Muscle of leg (tissue), 3 donors: ENCODE measurements at regions not wholly inside any gene's neighbourhood (a gene's known extent, or its start where the extent isn't known, plus 50 kb on each side); places are given as distances from the start of the nearest gene placed in this dataset.
"Not testable (repeated sequence)": the region's sequence is repeated elsewhere in the genome, so short reads cannot be mapped to it uniquely, and the experiment has no call there.

Source experiments
- DNase-seq: peaks from one replicate; pipeline ENCODE4 v3.0.0; 2013
- H3K27ac ChIP-seq: one replicate; pipeline ENCODE4 v1.5.1; 2013; ENCODE audit warnings: mild to moderate bottlenecking, low read length, control low read depth
- H3K27me3 ChIP-seq: one replicate; pipeline ENCODE4 v1.6.1; 2013; ENCODE audit warnings: low read length; ENCODE audit not compliant: control insufficient read depth, insufficient read depth
- H3K36me3 ChIP-seq: one replicate; pipeline ENCODE4 v1.6.1; 2013; ENCODE audit warnings: low read length; ENCODE audit not compliant: control insufficient read depth, insufficient read depth
- H3K4me1 ChIP-seq: one replicate; pipeline ENCODE4 v1.6.1; 2013; ENCODE audit warnings: low read length; ENCODE audit not compliant: control insufficient read depth, insufficient read depth
- H3K4me3 ChIP-seq: one replicate; pipeline ENCODE4 v1.5.1; 2013; ENCODE audit warnings: low read length, control low read depth
- H3K9me3 ChIP-seq: replicated peaks from 2 replicates; pipeline ENCODE4 v1.6.1; 2013; ENCODE audit warnings: low read depth, low read length; ENCODE audit not compliant: control insufficient read depth
- WGBS: methylation state at CpG from one replicate; pipeline ENCODE4 v1.1.5; 2013; ENCODE audit warnings: missing lambda C conversion rate; ENCODE audit not compliant: insufficient coverage; 5-methylcytosine and 5-hydroxymethylcytosine counted together

DNA sequence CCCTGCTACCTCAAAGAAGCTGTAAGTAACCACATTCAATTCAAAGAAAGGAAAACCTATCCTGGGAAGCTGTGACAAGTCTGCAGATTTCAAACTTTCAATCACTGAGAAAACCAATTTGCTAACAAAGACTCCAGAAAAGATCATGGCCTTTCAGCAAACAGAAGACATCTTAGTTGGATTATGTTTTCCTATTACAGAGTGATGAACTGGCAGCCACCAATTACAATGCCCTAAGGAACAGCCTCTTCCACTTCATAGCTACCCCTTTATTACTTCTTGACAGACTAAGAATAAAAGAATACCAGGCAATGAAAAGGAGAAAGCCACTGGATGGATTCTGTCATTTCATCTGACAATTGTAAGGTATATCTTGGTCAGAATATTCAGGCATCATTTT, 128.2 kb upstream of the RASEF start:
- H3K36me3 ChIP-seq: no peaks in the 10 kb centered on the region
- H3K9me3 ChIP-seq: no peaks in the 10 kb centered on the region
- H3K27ac ChIP-seq: no peak overlapping the region
- H3K4me3 ChIP-seq: no peak overlapping the region
- no peak for DNase-seq
- no peaks in the 10 kb centered on the region for H3K4me1 ChIP-seq
- H3K27me3 ChIP-seq: no peaks in the 10 kb centered on the region

DNA sequence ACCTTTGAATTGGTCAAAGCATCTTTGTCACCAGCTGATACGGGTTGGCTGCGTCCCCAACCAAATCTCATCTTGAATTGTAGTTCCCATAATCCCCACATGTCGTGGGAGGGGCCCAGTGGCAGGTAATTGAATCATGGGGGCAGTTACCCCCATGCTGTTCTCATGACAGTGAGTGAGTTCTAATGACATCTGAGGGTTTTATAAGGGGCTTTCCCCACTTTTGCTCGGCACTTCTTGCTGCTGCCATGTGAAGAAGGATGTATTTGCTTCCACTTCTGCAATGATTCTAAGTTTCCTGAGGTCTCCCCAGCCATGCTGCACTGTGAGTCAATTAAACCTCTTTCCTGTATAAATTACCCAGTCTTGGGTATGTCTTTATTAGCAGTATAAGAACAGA, 126.1 kb upstream of the RASEF start:
- H3K4me1 ChIP-seq, H3K9me3 ChIP-seq, DNase-seq, H3K27me3 ChIP-seq, H3K36me3 ChIP-seq, H3K27ac ChIP-seq, H3K4me3 ChIP-seq: not testable (repeated sequence)
- no CpG with 5 or more reads among the region's 4 CpGs for WGBS

DNA sequence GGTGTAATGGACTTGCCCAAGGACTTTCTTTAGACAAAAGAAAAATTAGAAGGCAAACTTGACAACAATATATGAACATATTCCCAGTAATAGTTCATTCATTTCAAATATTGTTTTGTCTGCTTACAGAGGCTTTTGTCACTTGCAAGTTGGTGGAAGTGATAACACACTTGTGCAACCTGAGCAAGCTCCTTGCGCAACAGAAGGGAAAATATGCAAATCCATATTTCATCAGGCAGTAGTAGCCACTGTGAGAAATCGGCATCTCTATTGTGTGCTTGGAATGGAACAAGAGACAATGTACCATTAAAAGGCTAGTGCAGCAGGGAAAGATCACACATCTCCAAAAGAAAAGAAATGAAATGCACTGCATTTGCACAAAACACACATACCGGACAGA, 125.3 kb upstream of the RASEF start:
- no peaks in the 10 kb centered on the region for H3K4me1 ChIP-seq
- H3K27me3 ChIP-seq: peaks cover 2% of the 10 kb centered on the region
- WGBS: no CpG with 5 or more reads among the region's 3 CpGs
- H3K27ac ChIP-seq: no peak overlapping the region
- H3K4me3 ChIP-seq: no peak overlapping the region
- no peaks in the 10 kb centered on the region for H3K36me3 ChIP-seq
- no peak for DNase-seq
- no peaks in the 10 kb centered on the region for H3K9me3 ChIP-seq

DNA sequence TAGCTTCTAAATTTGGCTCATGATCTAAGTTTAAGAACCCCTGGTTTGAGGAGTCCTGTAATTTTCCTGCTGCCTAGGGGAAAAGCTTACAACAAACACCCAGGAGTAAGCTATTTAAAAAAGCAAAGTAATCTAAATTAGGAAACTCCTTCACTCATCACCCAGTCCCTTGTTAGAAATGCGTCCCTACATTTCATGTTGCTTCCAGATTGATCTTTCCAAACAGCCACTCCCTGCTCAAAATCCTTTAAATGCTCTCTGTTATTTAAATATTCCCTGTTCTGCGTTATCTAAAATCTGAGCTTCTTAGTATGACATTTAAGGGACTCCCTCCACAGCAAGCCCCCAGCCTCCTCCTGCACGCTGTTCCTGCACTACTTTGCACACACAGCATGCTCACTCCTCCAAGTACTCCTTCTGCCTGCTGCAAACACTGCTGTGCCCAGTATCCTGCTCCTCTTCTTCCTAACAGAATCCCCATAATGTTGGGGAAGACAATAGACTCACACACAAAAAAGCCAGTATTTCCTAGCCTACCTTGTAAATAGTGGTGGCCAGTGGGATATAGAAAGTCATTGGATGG, 123.3 kb upstream of the RASEF start:
- no peaks in the 10 kb centered on the region for H3K36me3 ChIP-seq
- no peak overlapping the region for H3K27ac ChIP-seq
- no peak for DNase-seq
- 45% methylated on average over 2 of the region's 3 CpGs for WGBS
- no peaks in the 10 kb centered on the region for H3K4me1 ChIP-seq
- peaks cover 2% of the 10 kb centered on the region for H3K27me3 ChIP-seq
- no peak overlapping the region for H3K4me3 ChIP-seq
- no peaks in the 10 kb centered on the region for H3K9me3 ChIP-seq

DNA sequence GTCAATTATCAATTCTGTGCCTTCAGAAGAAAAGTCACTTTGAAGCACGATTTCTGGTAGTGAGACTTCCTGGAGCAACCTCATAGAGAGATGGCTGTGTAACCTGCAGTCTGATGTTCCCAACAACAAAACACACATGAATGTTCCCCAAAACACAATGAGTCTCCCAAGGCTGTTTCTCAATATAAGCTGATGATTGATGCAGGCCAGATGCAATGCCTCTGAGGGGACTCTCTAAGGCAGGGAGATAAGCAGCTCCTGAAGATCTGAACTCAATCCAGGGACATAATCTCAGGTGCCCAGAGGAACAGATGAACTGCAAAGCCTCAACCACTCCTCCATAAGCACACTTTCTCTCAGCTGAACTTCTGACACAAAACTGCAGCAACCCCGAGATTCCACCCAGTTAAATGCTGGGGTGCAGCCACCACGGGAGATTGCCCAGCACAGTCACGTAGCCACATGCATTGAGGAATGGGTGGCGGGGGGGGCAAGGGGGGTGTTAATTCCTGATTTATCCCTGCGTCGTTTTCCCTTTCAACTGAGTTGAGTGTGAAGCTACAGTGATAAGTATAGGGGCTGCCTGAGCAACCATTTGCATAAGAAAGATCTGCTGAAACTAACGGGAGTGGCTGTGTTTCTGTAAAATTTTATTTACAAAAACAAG, 122.7 kb upstream of the RASEF start:
- DNase-seq: no peak
- WGBS: 19% methylated on average over 5 of the region's 8 CpGs
- H3K27ac ChIP-seq: no peak overlapping the region
- no peaks in the 10 kb centered on the region for H3K9me3 ChIP-seq
- no peaks in the 10 kb centered on the region for H3K4me1 ChIP-seq
- no peaks in the 10 kb centered on the region for H3K36me3 ChIP-seq
- H3K27me3 ChIP-seq: peaks cover 2% of the 10 kb centered on the region
- no peak overlapping the region for H3K4me3 ChIP-seq

DNA sequence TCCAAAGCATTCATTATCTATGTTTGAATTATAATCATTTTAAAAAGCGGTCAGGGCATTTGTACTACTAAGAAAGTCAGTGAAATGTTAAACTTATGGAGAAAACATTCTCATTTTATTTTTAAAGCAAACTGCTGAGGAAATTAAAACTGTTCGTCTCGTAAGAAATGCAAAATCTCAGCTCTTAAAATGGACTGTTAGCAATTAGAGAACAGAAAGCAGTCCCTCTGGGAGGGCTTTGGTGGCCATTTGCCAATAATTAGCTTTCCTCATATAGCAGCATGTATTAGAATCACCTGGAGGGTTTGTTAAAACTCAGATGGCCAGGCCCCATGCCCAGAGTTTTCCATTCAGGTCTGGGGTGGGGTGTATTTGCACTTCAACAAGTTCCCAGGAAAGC, 120.7 kb upstream of the RASEF start:
- H3K4me1 ChIP-seq: no peaks in the 10 kb centered on the region
- no peak overlapping the region for H3K27ac ChIP-seq
- no CpG with 5 or more reads among the region's 3 CpGs for WGBS
- no peaks in the 10 kb centered on the region for H3K36me3 ChIP-seq
- no peak overlapping the region for H3K4me3 ChIP-seq
- H3K9me3 ChIP-seq: no peaks in the 10 kb centered on the region
- peaks cover 2% of the 10 kb centered on the region for H3K27me3 ChIP-seq
- peak; percentile 43 for DNase-seq

DNA sequence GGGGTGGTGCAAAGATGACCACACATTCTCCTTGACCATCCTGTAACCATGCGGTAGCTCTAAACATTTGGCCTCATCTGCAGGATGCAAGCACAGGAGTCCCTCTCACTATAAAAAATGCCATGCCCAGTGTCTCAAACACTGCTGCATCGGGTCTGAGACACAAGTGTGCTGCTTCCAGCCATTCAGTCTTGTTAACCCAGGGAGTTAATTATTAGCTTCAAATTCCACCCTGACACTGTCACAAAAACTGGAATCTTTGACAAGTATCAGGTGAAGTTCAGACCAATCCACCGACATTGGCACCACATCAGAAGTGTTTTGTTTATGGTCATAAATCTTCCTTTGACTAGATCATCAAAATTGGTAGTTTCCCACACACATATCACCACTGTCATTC, 119.1 kb upstream of the RASEF start:
- H3K9me3 ChIP-seq: no peaks in the 10 kb centered on the region
- H3K27ac ChIP-seq: no peak overlapping the region
- no peaks in the 10 kb centered on the region for H3K36me3 ChIP-seq
- H3K27me3 ChIP-seq: peaks cover 2% of the 10 kb centered on the region
- DNase-seq: no peak
- WGBS: 70% methylated on average over 2 of the region's 3 CpGs
- no peak overlapping the region for H3K4me3 ChIP-seq
- no peaks in the 10 kb centered on the region for H3K4me1 ChIP-seq

DNA sequence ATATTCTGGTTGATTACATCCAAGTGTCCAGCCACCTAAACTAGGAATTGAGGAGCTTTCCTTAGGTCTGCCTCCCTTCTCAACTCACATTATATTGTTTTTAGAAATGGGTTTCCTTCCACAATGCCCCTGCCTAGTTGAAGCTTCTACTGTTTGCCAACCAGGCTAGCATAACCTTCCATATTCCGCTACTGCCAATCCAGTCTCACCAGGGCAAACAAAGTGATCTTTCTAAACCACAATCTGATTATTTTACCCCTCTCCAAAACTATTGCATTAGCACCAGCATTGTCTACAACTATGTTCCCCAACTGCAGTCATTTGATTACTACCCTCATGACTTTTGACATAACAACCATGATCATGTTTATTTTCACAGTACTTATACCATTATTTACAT, 115.8 kb upstream of the RASEF start:
- WGBS: 100% methylated on average over 1 of the region's 1 CpG
- H3K4me3 ChIP-seq: no peak overlapping the region

DNA sequence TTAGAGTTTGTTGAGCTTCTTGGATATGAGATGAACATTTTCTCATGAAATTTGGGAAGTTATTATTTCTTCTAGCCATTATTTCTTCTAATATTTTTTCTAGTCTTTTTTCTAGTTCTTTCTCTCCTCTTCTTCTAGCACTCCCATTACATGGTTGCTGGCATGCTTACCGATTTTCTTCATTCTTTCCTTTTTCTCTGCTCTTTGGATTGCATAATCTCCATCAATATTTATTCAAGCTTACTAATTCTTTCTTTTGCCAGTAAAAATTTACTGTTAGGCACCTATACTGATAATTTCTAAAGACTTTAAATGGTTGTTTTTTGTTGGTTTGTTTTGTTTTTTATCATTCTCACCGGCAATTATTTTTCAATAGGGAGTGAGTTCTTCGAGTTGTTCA, 114.8 kb upstream of the RASEF start:
- H3K9me3 ChIP-seq: no peaks in the 10 kb centered on the region
- no peak for DNase-seq
- no peak overlapping the region for H3K27ac ChIP-seq
- H3K4me3 ChIP-seq: no peak overlapping the region
- no peaks in the 10 kb centered on the region for H3K36me3 ChIP-seq
- H3K27me3 ChIP-seq: no peaks in the 10 kb centered on the region
- no peaks in the 10 kb centered on the region for H3K4me1 ChIP-seq
- WGBS: 80% methylated on average over 1 of the region's 3 CpGs

More for the DNA sequence above, 115.8 kb upstream of the RASEF start:
- no peaks in the 10 kb centered on the region for H3K4me1 ChIP-seq
- H3K27me3 ChIP-seq: no peaks in the 10 kb centered on the region
- H3K27ac ChIP-seq: no peak overlapping the region
- DNase-seq: no peak
- H3K9me3 ChIP-seq: no peaks in the 10 kb centered on the region
- H3K36me3 ChIP-seq: no peaks in the 10 kb centered on the region

DNA sequence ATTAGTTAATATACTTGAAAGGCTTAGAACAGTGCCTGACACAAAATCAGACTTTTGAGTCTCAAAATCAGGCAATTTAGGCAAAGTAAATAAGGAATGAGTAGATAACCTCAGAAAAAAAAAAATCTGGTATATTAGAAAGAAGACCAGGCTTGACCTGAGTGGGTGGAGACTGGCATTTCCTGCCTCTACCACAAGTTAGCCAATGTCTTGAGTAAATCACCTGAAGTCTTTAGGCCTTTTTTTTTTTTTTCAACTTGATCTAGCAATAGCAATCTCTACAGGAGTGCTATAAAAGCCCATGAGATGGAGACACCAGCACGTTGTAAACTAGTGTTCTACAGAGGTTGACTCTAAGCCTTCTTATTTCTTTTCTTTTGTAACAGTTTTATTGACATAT, 104.2 kb upstream of the RASEF start:
- Histone ChIP-seq H3K9me3 (peaks cover 3% of the 10 kb centered on the region), H3K4me3 (no peak overlapping the region), H3K36me3 (no peaks in the 10 kb centered on the region), H3K27me3 (no peaks in the 10 kb centered on the region), H3K27ac (no peak overlapping the region), H3K4me1 (no peaks in the 10 kb centered on the region)
- WGBS: no CpG with 5 or more reads among the region's 1 CpG
- DNase-seq: no peak

DNA sequence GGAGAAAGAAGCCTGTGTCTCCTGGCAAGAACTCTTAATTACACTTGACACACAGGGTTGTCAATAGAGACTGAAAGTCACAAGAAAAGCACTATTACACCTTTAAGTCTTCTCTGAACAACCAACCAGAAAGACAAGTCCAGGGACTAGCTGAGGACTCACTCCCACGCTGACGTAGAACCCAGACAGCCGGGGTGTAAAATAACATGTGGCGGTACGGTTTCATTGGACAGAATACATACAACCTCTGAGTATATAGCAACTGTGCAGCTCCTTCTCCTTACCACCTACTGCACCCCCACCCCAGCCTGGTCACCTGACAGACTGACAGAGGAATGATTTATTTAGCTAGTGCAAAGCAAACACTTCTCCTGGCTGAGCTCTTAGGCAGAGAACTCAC, 103.4 kb upstream of the RASEF start:
- no peaks in the 10 kb centered on the region for H3K4me1 ChIP-seq
- peaks cover 3% of the 10 kb centered on the region for H3K9me3 ChIP-seq
- H3K36me3 ChIP-seq: no peaks in the 10 kb centered on the region
- H3K27ac ChIP-seq: no peak overlapping the region
- no peak overlapping the region for H3K4me3 ChIP-seq
- 100% methylated on average over 2 of the region's 5 CpGs for WGBS
- H3K27me3 ChIP-seq: no peaks in the 10 kb centered on the region
- DNase-seq: no peak
